ENCODE measurements at regions not wholly inside any gene's neighbourhood (a gene's known extent, or its start where the extent isn't known, plus 50 kb on each side); places are given as distances from the start of the nearest gene placed in this dataset.

- no peak for DNase-seq
These were observed 52.9 kb upstream of the PIK3CG start for GRCh38 chr7:106812027-106812643.

GRCh38 chr7:106813705-106814305 is 51.3 kb upstream of the PIK3CG start:
- no peak for DNase-seq

DNA sequence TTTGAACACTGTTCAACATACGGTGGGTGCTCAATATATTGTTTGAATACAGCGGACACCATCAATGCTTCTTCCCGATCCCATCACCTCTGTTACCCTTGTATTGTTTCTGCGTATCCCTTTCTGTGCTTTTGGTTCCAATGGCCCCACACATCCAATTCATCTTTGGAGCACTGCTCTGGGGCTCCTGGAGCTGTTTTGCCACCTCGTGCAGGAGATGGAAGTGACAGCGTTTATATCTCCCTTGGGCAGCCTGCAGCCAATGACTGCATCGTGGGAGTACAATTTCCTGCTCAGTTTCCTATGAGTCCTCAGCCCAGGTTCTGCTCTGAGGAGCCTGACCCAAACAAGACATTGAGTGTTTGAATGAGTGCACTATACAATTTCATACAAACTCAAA is 50.2 kb upstream of the PIK3CG start:
- DNase-seq, result no peak

Data from NCI-H2081 treated with DMSO at 0.1 percent for 48 hours (cell line).